Activated CD4-positive, alpha-beta T cell treated with anti-CD3 and anti-CD28 coated beads, Interleukin-2, amount 10 ng/mL, durations not matched to agents 7 days and 5 days (primary cell): ENCODE measurements at regions not wholly inside any gene's neighbourhood (a gene's known extent, or its start where the extent isn't known, plus 50 kb on each side); places are given as distances from the start of the nearest gene placed in this dataset.

ENCODE experiments used
- CTCF ChIA-PET: fragments of 350-600 bp; sonication (Branson Sonifier 250); formaldehyde crosslinking; loops from one replicate; lab custom pipeline; 2021; ENCODE audit warnings: antibody characterized with exemption; lab: Charles Lee
- POLR2A ChIA-PET: fragments of 350-600 bp; sonication (Branson Sonifier 250); formaldehyde crosslinking; loops from one replicate; lab custom pipeline; 2021; ENCODE audit warnings: antibody characterized with exemption; lab: Charles Lee
- DNase-seq: peaks from one replicate; pipeline ENCODE4 v3.0.0-alpha.2; 2020
- H3K27ac Mint-ChIP-seq: one replicate; pipeline ENCODE4 v1.8.0; 2021; ENCODE audit warnings: mild to moderate bottlenecking, moderate library complexity, mixed read lengths
- H3K27me3 Mint-ChIP-seq: one replicate; pipeline ENCODE4 v1.8.0; 2021; ENCODE audit warnings: mixed read lengths
- H3K36me3 Mint-ChIP-seq: one replicate; pipeline ENCODE4 v1.8.0; 2021; ENCODE audit warnings: low read depth, mixed read lengths
- H3K4me1 Mint-ChIP-seq: one replicate; pipeline ENCODE4 v1.8.0; 2021; ENCODE audit warnings: mixed read lengths
- H3K4me3 Mint-ChIP-seq: one replicate; pipeline ENCODE4 v1.8.0; 2021; ENCODE audit warnings: mild to moderate bottlenecking, moderate library complexity, mixed read lengths
- H3K9me3 Mint-ChIP-seq: one replicate; pipeline ENCODE4 v1.8.0; 2021; ENCODE audit warnings: mixed read lengths

DNA sequence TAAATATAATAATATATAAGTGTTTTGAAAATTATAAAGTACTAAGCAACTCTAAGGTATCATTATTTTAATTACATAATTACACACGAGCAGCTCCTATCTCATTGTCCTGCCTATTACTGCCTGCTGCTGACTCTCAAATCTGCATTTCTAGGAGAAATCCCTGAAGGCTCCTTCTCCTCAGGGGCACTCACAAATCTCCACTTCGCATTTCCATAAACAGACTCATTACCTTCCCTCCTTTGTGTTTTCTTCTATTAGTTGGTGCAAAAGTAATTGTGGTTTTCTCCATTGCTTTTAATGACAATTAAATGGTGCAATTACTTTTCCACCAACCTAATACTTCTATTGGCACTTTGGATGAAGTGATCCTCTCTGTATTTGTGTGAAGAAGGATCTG is 135.0 kb upstream of the HNMT start:
- Mint-ChIP-seq H3K4me3 (no peak overlapping the region), H3K27me3 (no peaks in the 10 kb centered on the region), H3K4me1 (peaks cover 1% of the 10 kb centered on the region), H3K9me3 (no peaks in the 10 kb centered on the region), H3K27ac (no peak overlapping the region), H3K36me3 (no peaks in the 10 kb centered on the region)
- POLR2A ChIA-PET: no interaction called here
- no peak for DNase-seq
- CTCF ChIA-PET: no interaction called here

- peaks cover 2% of the 10 kb centered on the region for H3K27me3 Mint-ChIP-seq
- H3K4me1 Mint-ChIP-seq: no peaks in the 10 kb centered on the region
- DNase-seq: no peak
- H3K4me3 Mint-ChIP-seq: no peak overlapping the region
- H3K27ac Mint-ChIP-seq: no peak overlapping the region
- CTCF ChIA-PET: no interaction called here
- POLR2A ChIA-PET: no interaction called here
- H3K36me3 Mint-ChIP-seq: no peaks in the 10 kb centered on the region
- H3K9me3 Mint-ChIP-seq: no peaks in the 10 kb centered on the region
Measured at GRCh38 chr2:137834760-137835379, 129.4 kb upstream of the HNMT start.

DNA sequence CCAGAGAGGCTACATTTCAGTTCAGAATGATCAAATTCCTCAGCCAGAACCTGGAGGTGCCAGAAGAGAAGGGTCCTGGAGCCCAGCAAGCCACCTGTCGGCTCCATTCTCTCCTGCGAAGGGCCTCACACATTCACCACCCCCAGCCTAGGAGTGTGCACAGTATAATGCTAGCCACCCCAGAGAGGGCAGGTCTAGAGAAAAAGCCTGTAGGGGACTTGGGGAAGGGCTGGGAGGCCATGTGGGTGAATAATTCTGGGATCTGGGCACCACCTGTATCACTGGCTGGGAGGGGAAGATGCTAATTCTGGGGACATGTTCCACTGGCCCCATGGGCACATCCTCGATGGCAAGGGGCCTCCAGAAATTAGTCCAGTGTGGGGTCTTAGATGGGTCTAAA is 127.6 kb upstream of the HNMT start:
- no peaks in the 10 kb centered on the region for H3K4me1 Mint-ChIP-seq
- ChIA-PET POLR2A (no interaction called here), CTCF (no interaction called here)
- H3K36me3 Mint-ChIP-seq: no peaks in the 10 kb centered on the region
- no peak overlapping the region for H3K27ac Mint-ChIP-seq
- no peak for DNase-seq
- no peaks in the 10 kb centered on the region for H3K9me3 Mint-ChIP-seq
- H3K4me3 Mint-ChIP-seq: no peak overlapping the region
- peaks cover 2% of the 10 kb centered on the region for H3K27me3 Mint-ChIP-seq

- H3K4me3 Mint-ChIP-seq: no peak overlapping the region
- CTCF ChIA-PET: no interaction called here
Measured at GRCh38 chr2:137837830-137838229, 126.4 kb upstream of the HNMT start.

DNA sequence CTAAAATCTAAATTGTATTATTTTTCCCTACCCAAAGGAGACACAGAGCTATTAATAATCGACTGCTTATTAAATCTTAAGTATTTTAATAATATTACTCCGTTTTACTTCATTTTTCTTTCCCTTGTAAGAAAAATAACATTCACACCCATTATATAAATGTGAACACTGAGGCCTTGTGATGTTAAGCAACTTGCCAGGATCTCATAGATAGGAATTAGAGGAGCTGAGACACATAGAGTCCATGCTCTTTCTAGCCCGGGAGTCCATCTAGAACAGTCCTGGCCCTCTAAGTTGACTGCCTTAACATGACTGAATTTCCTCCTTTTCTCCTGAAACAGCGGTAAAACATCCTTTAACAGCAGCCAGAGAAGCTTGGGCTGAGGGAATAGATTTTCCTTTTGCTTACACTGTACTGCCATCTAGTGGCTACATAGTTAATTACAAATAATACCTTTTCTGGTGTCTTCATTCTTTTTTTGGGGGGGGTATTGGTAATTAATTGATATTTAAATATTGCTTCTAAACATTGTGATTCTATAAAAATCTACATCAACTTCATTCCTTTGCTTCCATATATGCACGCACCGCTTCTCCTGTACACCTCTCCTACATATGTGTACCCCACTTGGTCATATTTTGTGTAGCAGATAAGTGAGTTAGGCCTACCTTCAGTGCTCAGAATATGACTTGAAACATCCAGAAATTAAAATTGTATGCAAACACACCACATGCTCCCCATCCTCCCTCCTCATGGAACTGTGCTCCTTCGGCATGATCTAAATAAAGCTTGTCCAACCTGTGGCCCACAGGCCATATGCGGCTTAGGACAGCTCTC is 125.8 kb upstream of the HNMT start:
- DNase-seq: no peak
- H3K4me3 Mint-ChIP-seq: no peak overlapping the region
- ChIA-PET CTCF (interaction anchor here (0.7 kb wide), 1 partner anchor 1414 kb away, joined by 3 read pairs; no protein-coding TSS in a partner anchor), POLR2A (no interaction called here)
- no peaks in the 10 kb centered on the region for H3K4me1 Mint-ChIP-seq
- peaks cover 2% of the 10 kb centered on the region for H3K27me3 Mint-ChIP-seq
- H3K9me3 Mint-ChIP-seq: no peaks in the 10 kb centered on the region
- H3K27ac Mint-ChIP-seq: no peak overlapping the region
- no peaks in the 10 kb centered on the region for H3K36me3 Mint-ChIP-seq

More at GRCh38 chr2:137837830-137838229, 126.4 kb upstream of the HNMT start:
- DNase-seq: no peak
- POLR2A ChIA-PET: no interaction called here
- Mint-ChIP-seq H3K4me1 (no peaks in the 10 kb centered on the region), H3K27ac (no peak overlapping the region), H3K9me3 (no peaks in the 10 kb centered on the region), H3K27me3 (peaks cover 2% of the 10 kb centered on the region), H3K36me3 (no peaks in the 10 kb centered on the region)

- H3K9me3 Mint-ChIP-seq: no peaks in the 10 kb centered on the region
- peaks cover 2% of the 10 kb centered on the region for H3K27me3 Mint-ChIP-seq
- no peaks in the 10 kb centered on the region for H3K4me1 Mint-ChIP-seq
- CTCF ChIA-PET: no interaction called here
- POLR2A ChIA-PET: no interaction called here
- DNase-seq: no peak
- no peak overlapping the region for H3K4me3 Mint-ChIP-seq
- H3K36me3 Mint-ChIP-seq: no peaks in the 10 kb centered on the region
- no peak overlapping the region for H3K27ac Mint-ChIP-seq
Measured at GRCh38 chr2:137842430-137842829, 121.8 kb upstream of the HNMT start.

GRCh38 chr2:137842952-137843351 is 121.3 kb upstream of the HNMT start:
- DNase-seq: no peak
- H3K27ac Mint-ChIP-seq: no peak overlapping the region
- peaks cover 2% of the 10 kb centered on the region for H3K27me3 Mint-ChIP-seq
- ChIA-PET CTCF (no interaction called here), POLR2A (no interaction called here)
- no peak overlapping the region for H3K4me3 Mint-ChIP-seq
- no peaks in the 10 kb centered on the region for H3K4me1 Mint-ChIP-seq
- H3K36me3 Mint-ChIP-seq: no peaks in the 10 kb centered on the region
- H3K9me3 Mint-ChIP-seq: no peaks in the 10 kb centered on the region

DNA sequence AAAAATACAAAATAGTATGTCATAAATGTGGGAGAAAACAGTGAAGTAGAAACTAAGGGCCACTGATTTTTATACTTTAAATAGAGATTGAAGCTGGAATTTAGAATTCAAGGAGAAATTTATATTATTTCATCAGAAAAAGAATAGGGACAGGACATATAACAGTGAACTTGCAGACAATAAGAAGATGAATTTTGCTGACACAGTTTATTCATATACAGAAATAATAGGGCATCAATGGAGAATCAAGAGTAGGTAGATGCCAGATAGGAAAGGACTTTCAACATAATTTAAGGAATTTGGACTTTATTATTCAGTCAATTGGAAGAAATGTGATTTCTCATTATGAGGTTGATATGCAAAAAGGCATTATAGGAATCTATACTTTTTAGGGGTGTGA is 118.9 kb upstream of the HNMT start:
- no peak for DNase-seq
- POLR2A ChIA-PET: no interaction called here
- Mint-ChIP-seq H3K9me3 (no peaks in the 10 kb centered on the region), H3K36me3 (no peaks in the 10 kb centered on the region), H3K4me3 (no peak overlapping the region), H3K4me1 (no peaks in the 10 kb centered on the region), H3K27ac (no peak overlapping the region), H3K27me3 (peaks cover 2% of the 10 kb centered on the region)
- CTCF ChIA-PET: no interaction called here

- Mint-ChIP-seq H3K4me3 (no peak overlapping the region), H3K4me1 (no peaks in the 10 kb centered on the region), H3K36me3 (no peaks in the 10 kb centered on the region), H3K9me3 (no peaks in the 10 kb centered on the region), H3K27me3 (peaks cover 2% of the 10 kb centered on the region), H3K27ac (no peak overlapping the region)
- CTCF ChIA-PET: no interaction called here
- POLR2A ChIA-PET: no interaction called here
- DNase-seq: no peak
Measured at GRCh38 chr2:137846993-137847392, 117.3 kb upstream of the HNMT start.

GRCh38 chr2:137847443-137847842 is 116.8 kb upstream of the HNMT start:
- ChIA-PET POLR2A (no interaction called here), CTCF (no interaction called here)
- no peaks in the 10 kb centered on the region for H3K36me3 Mint-ChIP-seq
- no peak overlapping the region for H3K4me3 Mint-ChIP-seq
- peaks cover 2% of the 10 kb centered on the region for H3K27me3 Mint-ChIP-seq
- H3K27ac Mint-ChIP-seq: no peak overlapping the region
- no peaks in the 10 kb centered on the region for H3K4me1 Mint-ChIP-seq
- no peaks in the 10 kb centered on the region for H3K9me3 Mint-ChIP-seq
- no peak for DNase-seq

DNA sequence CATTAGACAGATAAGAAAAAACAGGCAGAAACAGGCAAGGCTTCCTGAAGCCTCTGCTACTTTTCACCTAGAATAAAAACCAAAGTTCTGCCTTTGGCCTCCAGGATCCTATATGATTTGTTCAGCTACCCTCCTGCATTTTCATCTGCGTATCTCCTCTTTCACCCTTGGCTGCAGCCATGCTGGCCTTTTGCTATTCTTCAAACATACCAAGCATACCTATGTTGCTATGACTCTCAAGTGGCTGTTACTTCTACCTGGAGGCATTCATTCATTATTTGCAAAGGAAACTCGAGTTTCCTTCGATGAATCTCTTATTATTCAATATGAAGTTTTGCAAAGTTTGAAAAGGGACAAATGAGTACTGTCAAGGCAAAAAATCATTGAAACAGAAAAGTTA is 106.4 kb upstream of the HNMT start:
- Mint-ChIP-seq H3K27me3 (peaks cover 6% of the 10 kb centered on the region), H3K4me3 (no peak overlapping the region), H3K36me3 (no peaks in the 10 kb centered on the region), H3K9me3 (no peaks in the 10 kb centered on the region), H3K27ac (no peak overlapping the region), H3K4me1 (no peaks in the 10 kb centered on the region)
- CTCF ChIA-PET: no interaction called here
- DNase-seq: no peak
- POLR2A ChIA-PET: no interaction called here

- H3K9me3 Mint-ChIP-seq: no peaks in the 10 kb centered on the region
- DNase-seq: no peak
- peaks cover 3% of the 10 kb centered on the region for H3K27me3 Mint-ChIP-seq
- H3K27ac Mint-ChIP-seq: no peak overlapping the region
- H3K4me1 Mint-ChIP-seq: no peaks in the 10 kb centered on the region
- no peak overlapping the region for H3K4me3 Mint-ChIP-seq
- no peaks in the 10 kb centered on the region for H3K36me3 Mint-ChIP-seq
- ChIA-PET POLR2A (no interaction called here), CTCF (no interaction called here)
Measured at GRCh38 chr2:137862651-137863050, 101.6 kb upstream of the HNMT start.

DNA sequence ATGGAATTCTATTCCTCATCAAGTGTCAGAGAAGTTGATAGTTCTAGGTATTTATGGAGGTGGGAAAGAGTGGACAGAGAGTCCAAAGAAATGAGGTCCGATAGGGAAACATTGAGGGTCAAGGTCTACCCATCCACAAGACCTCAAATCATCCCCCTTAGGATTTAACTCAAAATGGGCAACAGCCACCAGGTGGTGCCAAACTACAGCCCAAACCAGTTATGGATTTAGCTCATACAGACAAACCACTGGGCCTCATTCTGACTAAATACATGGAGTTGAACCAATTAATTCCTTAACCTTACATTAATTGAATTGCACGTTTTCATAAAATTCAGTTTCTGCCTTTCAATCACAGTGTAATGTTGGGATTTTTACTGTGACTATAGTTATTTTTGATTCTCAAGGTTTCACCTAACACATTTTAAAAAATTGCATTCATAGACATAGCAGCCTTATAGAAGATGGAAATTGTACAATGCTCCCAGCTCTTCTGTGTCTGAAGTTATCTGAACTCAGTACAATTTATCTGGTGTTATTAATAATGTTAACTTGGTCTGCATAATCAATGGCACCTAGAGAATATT is 98.2 kb upstream of the HNMT start:
- H3K36me3 Mint-ChIP-seq: no peaks in the 10 kb centered on the region
- ChIA-PET CTCF (interaction anchor here (0.9 kb wide), 1 partner anchor 1352 kb away, joined by 3 read pairs; no protein-coding TSS in a partner anchor), POLR2A (no interaction called here)
- no peaks in the 10 kb centered on the region for H3K9me3 Mint-ChIP-seq
- no peaks in the 10 kb centered on the region for H3K27me3 Mint-ChIP-seq
- no peak overlapping the region for H3K27ac Mint-ChIP-seq
- no peak overlapping the region for H3K4me3 Mint-ChIP-seq
- DNase-seq: peak; percentile 52
- no peaks in the 10 kb centered on the region for H3K4me1 Mint-ChIP-seq
